HL-60 (cell line): ENCODE measurements at regions not wholly inside any gene's neighbourhood (a gene's known extent, or its start where the extent isn't known, plus 50 kb on each side); places are given as distances from the start of the nearest gene placed in this dataset.

Experiments
- DNase-seq, 2 experiments: peaks; one replicate each; pipeline ENCODE4 v3.0.0-alpha.2; 2010 to 2020; ENCODE audit warnings: low read depth in 1 of 2, low spot score in 1 of 2
- H3K27ac ChIP-seq: fragments of 250-450 bp; sonication (Bioruptor Pico); replicated peaks from 2 replicates; pipeline ENCODE4 v1.5.1; 2020; ENCODE audit warnings: mild to moderate bottlenecking, moderate library complexity
- H3K27me3 ChIP-seq: fragments of 250-450 bp; sonication (Bioruptor Pico); 2 replicates; pipeline ENCODE4 v1.5.1; 2021; ENCODE audit warnings: mild to moderate bottlenecking, moderate library complexity; ENCODE audit not compliant: insufficient read depth, poor library complexity, severe bottlenecking
- H3K4me3 ChIP-seq: replicated peaks from 2 replicates; pipeline ENCODE4 v1.5.1; 2011; ENCODE audit warnings: mild to moderate bottlenecking, control low read depth, low read length; ENCODE audit not compliant: insufficient read depth
- CTCF ChIP-seq: IDR thresholded peaks from one replicate; pipeline ENCODE4 v1.5.1; 2011; ENCODE audit warnings: low read length, control low read depth, inconsistent platforms; ENCODE audit not compliant: insufficient read depth
- GABPA ChIP-seq: IDR thresholded peaks from 2 replicates; pipeline ENCODE4 v1.6.1; 2012; ENCODE audit warnings: low read depth
- POLR2AphosphoS5 ChIP-seq: IDR thresholded peaks from 2 replicates; pipeline ENCODE4 v1.6.1; 2012; ENCODE audit warnings: low read depth
- REST ChIP-seq: IDR thresholded peaks from 2 replicates; pipeline ENCODE4 v1.6.1; 2012; ENCODE audit warnings: low read depth; ENCODE audit not compliant: insufficient replicate concordance
- SPI1 ChIP-seq: IDR thresholded peaks from 2 replicates; pipeline ENCODE4 v1.6.1; 2012; ENCODE audit warnings: low read depth, mild to moderate bottlenecking, borderline replicate concordance

- no peak for DNase-seq
- Histone ChIP-seq H3K27ac (no peak overlapping the region), H3K27me3 (no peaks in the 10 kb centered on the region), H3K4me3 (no peak overlapping the region)
- no peak for TF ChIP-seq GABPA
- no peak for TF ChIP-seq CTCF
- TF ChIP-seq SPI1 = no peak
- no peak for TF ChIP-seq REST
- TF ChIP-seq POLR2AphosphoS5 = no peak
Observed at GRCh38 chr10:28969413-28969812, 292.1 kb downstream of the BAMBI start.

- Histone ChIP-seq H3K27me3 (no peaks in the 10 kb centered on the region), H3K27ac (no peak overlapping the region), H3K4me3 (no peak overlapping the region)
- DNase-seq = no peak
- TF ChIP-seq CTCF (no peak), SPI1 (no peak), REST (no peak), POLR2AphosphoS5 (no peak)
Observed at GRCh38 chr10:28970231-28970630, 292.9 kb downstream of the BAMBI start.

DNA sequence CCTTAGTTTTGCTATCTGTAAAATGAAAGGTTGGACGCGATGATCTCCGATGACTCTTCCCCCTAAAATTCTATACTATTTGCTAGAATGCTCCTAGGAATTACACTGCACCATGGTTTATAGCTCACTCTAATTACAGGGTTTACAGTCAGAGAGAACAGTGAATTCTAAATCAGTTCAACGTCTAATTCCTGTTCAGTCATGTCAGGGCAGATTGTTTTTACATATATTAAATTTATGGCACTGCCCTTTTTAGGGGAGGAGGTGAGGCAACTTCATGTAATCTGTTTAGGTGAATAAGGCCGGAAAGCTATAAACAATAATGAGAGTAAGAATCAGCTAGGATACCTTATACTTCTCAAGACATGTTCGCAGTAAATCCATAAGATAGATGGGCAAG, 293.9 kb downstream of the BAMBI start:
- H3K27me3 ChIP-seq = no peaks in the 10 kb centered on the region
- H3K4me3 ChIP-seq = no peak overlapping the region
- no peak for DNase-seq
- H3K27ac ChIP-seq = no peak overlapping the region
- no peak for TF ChIP-seq CTCF
- no peak for TF ChIP-seq SPI1
- TF ChIP-seq GABPA = no peak
- no peak for TF ChIP-seq REST
- no peak for TF ChIP-seq POLR2AphosphoS5
